HEK293T (cell line): ENCODE measurements at regions not wholly inside any gene's neighbourhood (a gene's known extent, or its start where the extent isn't known, plus 50 kb on each side); places are given as distances from the start of the nearest gene placed in this dataset.

Experiments used
- CTCF ChIA-PET: fragments of 350-600 bp; formaldehyde crosslinking; extraction: SDS; loops from one replicate; lab custom pipeline; 2021; ENCODE audit warnings: antibody characterized with exemption, inconsistent platforms; lab: Yijun Ruan, JAX
- POLR2A ChIA-PET: fragments of 350-600 bp; formaldehyde crosslinking; extraction: SDS; loops from one replicate; lab custom pipeline; 2020; ENCODE audit warnings: antibody characterized with exemption, inconsistent platforms; lab: Yijun Ruan, JAX
- DNase-seq: peaks from one replicate; pipeline ENCODE4 v3.0.0; 2012; ENCODE audit warnings: mixed read lengths; ENCODE audit errors: extremely low spot score
- ARNT ChIP-seq: fragments of 450-650 bp; IDR thresholded peaks from 2 replicates; pipeline ENCODE4 v1.6.1; 2017; ENCODE audit warnings: mild to moderate bottlenecking
- BHLHE40 ChIP-seq: fragments of 450-650 bp; IDR thresholded peaks from 2 replicates; pipeline ENCODE4 v1.6.1; 2016; ENCODE audit warnings: mild to moderate bottlenecking, moderate library complexity, borderline replicate concordance
- CTBP1 ChIP-seq: fragments of 450-650 bp; IDR thresholded peaks from 2 replicates; pipeline ENCODE4 v1.6.1; 2016; ENCODE audit warnings: borderline replicate concordance
- ELF4 ChIP-seq: fragments of 450-650 bp; IDR thresholded peaks from 2 replicates; pipeline ENCODE4 v1.6.1; 2017; ENCODE audit warnings: antibody characterized with exemption
- FOXA1 ChIP-seq: fragments of 450-650 bp; IDR thresholded peaks from 2 replicates; pipeline ENCODE4 v1.6.1; 2016; ENCODE audit warnings: mild to moderate bottlenecking
- FOXK2 ChIP-seq: fragments of 450-650 bp; IDR thresholded peaks from 2 replicates; pipeline ENCODE4 v1.6.1; 2016; ENCODE audit warnings: mild to moderate bottlenecking
- FOXM1 ChIP-seq: fragments of 450-650 bp; IDR thresholded peaks from 2 replicates; pipeline ENCODE4 v1.6.1; 2017; ENCODE audit warnings: mild to moderate bottlenecking, borderline replicate concordance
- HDGF ChIP-seq: fragments of 450-650 bp; IDR thresholded peaks from 2 replicates; pipeline ENCODE4 v1.6.1; 2017; ENCODE audit warnings: antibody characterized with exemption, borderline replicate concordance
- L3MBTL2 ChIP-seq: fragments of 450-650 bp; conservative IDR thresholded peaks from 2 replicates; pipeline ENCODE4 v1.6.1; 2016; ENCODE audit warnings: mild to moderate bottlenecking
- LEF1 ChIP-seq: fragments of 450-650 bp; IDR thresholded peaks from 2 replicates; pipeline ENCODE4 v1.6.1; 2017; ENCODE audit warnings: mild to moderate bottlenecking, borderline replicate concordance
- NFRKB ChIP-seq: fragments of 450-650 bp; IDR thresholded peaks from 2 replicates; pipeline ENCODE4 v1.6.1; 2016; ENCODE audit warnings: mild to moderate bottlenecking, moderate library complexity
- SP1 ChIP-seq: fragments of 450-650 bp; IDR thresholded peaks from 2 replicates; pipeline ENCODE4 v1.6.1; 2017
- SUZ12 ChIP-seq: fragments of 450-650 bp; IDR thresholded peaks from 2 replicates; pipeline ENCODE4 v1.6.1; 2016; ENCODE audit warnings: mild to moderate bottlenecking
- TARDBP ChIP-seq: fragments of 450-650 bp; IDR thresholded peaks from 2 replicates; pipeline ENCODE4 v1.6.1; 2016
- ZNF384 ChIP-seq: fragments of 450-650 bp; IDR thresholded peaks from 2 replicates; pipeline ENCODE4 v1.6.1; 2016
- TF ChIP-seq, protein P1 (sequence below): fragments of 450-650 bp; IDR thresholded peaks from 2 replicates; pipeline ENCODE4 v1.6.1; 2016

DNA sequence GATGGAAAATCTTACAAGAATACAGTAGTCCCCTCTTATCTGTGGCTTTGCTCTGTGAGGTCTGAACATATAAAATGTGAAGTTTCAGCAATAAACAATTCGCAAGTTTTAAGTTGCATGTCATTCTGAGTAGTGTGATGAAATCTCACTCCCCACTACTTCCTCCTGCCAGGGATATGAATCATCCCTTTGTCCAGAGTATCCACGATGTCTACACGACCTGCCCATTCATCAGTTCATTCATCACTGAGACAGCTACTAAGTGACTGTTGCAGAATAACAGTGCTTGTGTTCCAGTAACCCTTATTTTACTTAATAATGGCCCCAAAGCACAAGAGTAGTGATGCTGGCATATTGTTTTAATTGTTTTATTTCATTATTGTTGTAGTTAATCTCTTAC is 489.2 kb upstream of the UBE2E2 start:
- CTCF ChIA-PET: no interaction called here
- POLR2A ChIA-PET: no interaction called here
- DNase-seq: no peak
- TF ChIP-seq ZNF384 (no peak), LEF1 (no peak), FOXM1 (no peak), L3MBTL2 (no peak), HDGF (no peak), BHLHE40 (no peak), SUZ12 (no peak)
- TF ChIP-seq, protein P1, sequence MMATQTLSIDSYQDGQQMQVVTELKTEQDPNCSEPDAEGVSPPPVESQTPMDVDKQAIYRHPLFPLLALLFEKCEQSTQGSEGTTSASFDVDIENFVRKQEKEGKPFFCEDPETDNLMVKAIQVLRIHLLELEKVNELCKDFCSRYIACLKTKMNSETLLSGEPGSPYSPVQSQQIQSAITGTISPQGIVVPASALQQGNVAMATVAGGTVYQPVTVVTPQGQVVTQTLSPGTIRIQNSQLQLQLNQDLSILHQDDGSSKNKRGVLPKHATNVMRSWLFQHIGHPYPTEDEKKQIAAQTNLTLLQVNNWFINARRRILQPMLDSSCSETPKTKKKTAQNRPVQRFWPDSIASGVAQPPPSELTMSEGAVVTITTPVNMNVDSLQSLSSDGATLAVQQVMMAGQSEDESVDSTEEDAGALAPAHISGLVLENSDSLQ: no peak

DNA sequence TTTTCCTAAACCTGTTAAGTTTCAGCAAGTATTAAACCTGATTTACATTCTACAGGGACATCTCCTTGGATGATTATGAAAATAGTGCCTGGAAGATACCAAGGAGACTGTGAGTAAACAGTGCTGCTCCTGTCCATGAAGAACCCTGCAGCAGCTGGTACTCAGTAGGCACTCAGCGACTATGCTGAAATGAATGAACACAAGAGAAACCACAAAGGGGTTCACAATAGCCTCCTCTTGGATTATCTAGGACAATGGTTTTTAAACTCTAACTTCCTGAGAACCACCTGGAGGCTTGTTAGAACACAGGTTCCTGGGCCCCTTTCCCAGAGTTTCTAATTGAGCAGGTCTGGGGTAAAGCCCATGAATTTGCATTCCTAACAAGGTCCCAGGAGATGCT is 488.4 kb upstream of the UBE2E2 start:
- POLR2A ChIA-PET: no interaction called here

DNA sequence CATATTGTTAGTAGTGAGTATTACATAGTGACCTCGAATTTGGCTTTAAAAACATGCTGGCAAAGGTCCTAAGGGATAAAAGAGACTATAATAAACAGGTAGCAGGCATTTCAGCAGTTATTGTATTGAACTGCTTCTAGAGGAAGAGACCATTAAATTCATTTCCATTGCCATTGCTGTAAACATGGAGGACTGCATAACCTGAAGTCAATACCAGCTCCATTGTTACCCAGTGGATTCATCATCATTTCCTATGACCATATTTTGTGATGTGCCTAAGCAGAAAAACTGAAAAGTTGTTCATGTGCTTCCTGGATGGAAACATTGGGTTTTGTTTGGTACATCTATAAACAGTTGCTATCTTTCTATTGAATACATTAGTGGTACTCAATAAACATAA is 482.5 kb upstream of the UBE2E2 start:
- POLR2A ChIA-PET: no interaction called here
- CTCF ChIA-PET: no interaction called here
- TF ChIP-seq, protein P1: no peak
- no peak for TF ChIP-seq LEF1
- TF ChIP-seq SUZ12: no peak
- DNase-seq: no peak

More for the DNA sequence above, 488.4 kb upstream of the UBE2E2 start:
- TF ChIP-seq FOXM1 (no peak), ZNF384 (no peak), HDGF (no peak), ARNT (no peak), ELF4 (no peak), CTBP1 (no peak), BHLHE40 (no peak), SP1 (no peak), FOXA1 (no peak), L3MBTL2 (no peak), SUZ12 (no peak), FOXK2 (no peak), TARDBP (no peak), NFRKB (no peak), LEF1 (no peak)
- TF ChIP-seq, protein P1: no peak
- no peak for DNase-seq
- CTCF ChIA-PET: no interaction called here

DNA sequence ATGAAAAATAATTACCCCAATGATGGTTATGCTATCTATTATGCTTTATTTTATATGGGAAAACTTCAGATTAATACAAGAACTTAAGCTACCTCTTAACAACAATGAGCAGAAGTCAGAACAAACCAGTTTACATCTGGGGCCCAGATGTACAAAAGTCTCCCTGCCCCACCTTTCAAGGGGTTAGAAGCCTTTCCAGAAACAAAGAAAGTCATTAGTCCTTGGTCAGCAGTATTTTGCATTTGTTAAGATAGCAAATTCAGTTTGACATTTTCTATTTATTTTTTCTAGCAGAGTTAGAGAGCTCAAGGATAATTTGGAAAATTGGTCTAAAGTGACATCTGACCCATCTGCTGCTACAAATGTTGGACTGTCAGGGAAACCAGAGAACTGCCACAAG is 478.7 kb upstream of the UBE2E2 start:
- ChIA-PET CTCF (no interaction called here), POLR2A (no interaction called here)
- no peak for DNase-seq
- TF ChIP-seq, protein P1: no peak
- no peak for TF ChIP-seq TARDBP
- TF ChIP-seq HDGF: no peak
- TF ChIP-seq SP1: no peak
- no peak for TF ChIP-seq SUZ12
- TF ChIP-seq CTBP1: no peak
- TF ChIP-seq FOXK2: no peak
- TF ChIP-seq FOXM1: no peak
- TF ChIP-seq ZNF384: no peak
- TF ChIP-seq ELF4: no peak
- TF ChIP-seq FOXA1: no peak
- TF ChIP-seq BHLHE40: no peak
- TF ChIP-seq L3MBTL2: no peak

DNA sequence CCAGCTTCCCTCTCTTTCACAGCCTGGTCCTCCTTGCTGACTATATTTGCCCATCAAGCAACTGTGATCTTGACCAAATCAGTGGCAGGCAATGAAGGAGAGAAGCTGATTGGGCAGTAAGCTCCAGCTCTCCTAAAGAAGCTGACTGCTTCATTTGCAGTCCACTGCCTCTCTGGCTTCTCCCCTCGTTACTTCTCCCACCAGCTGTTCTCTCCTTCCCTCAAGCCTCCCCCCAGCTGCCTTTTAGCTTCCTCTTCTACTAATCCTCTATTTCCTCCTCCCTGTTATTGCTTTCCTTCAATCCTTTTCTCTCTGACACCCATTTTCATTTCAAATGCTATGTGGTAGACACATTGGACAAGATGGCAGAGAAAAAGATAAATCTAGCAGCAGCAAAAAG is 474.7 kb upstream of the UBE2E2 start:
- CTCF ChIA-PET: no interaction called here
- TF ChIP-seq NFRKB (no peak), ELF4 (no peak), TARDBP (no peak), HDGF (no peak), SUZ12 (no peak), BHLHE40 (no peak)
- POLR2A ChIA-PET: no interaction called here
- DNase-seq: no peak

DNA sequence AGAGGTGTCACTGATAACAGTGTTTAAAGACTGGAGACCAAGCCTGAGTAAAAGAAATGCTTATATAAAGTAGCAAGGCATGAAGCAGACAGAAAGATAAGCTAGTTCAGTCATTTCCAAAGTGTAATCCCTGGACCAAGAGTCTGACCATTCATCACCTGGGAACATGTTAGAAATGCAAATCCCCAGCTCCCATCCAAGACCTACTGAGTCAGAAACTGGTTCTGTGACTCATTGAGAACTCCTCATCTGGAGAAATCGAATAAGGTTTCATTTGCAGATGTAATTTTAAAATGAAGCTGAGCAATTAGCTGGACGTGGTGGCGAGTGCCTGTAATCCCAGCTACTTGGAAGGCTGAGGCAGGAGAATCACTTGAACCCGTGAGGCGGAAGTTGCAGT is 473.9 kb upstream of the UBE2E2 start:
- no peak for DNase-seq
- POLR2A ChIA-PET: no interaction called here
- CTCF ChIA-PET: interaction anchor here (0.7 to 0.9 kb wide), 4 partner anchors 113 to 714 kb away, joined by 3 to 4 read pairs (median 3); no protein-coding TSS in a partner anchor
- TF ChIP-seq ELF4 (no peak), SP1 (no peak), BHLHE40 (no peak), NFRKB (no peak), CTBP1 (no peak), FOXM1 (no peak), L3MBTL2 (no peak), TARDBP (no peak), FOXK2 (no peak), FOXA1 (no peak), ZNF384 (no peak), LEF1 (no peak), SUZ12 (no peak), HDGF (no peak), ARNT (no peak)
- TF ChIP-seq, protein P1: no peak
